Right lobe of liver (tissue), 4 donors: ENCODE measurements at regions not wholly inside any gene's neighbourhood (a gene's known extent, or its start where the extent isn't known, plus 50 kb on each side); places are given as distances from the start of the nearest gene placed in this dataset.

Source experiments
- CTCF ChIP-seq, 4 donors: fragments of 200-600 bp in 3 of 4; fragments of 450-650 bp in 1 of 4; IDR thresholded peaks; one replicate each; pipeline versions ENCODE4 v1.5.1 to v1.8.0; 2016 to 2022; ENCODE audit warnings: antibody characterized with exemption in 4 of 4, mild to moderate bottlenecking in 2 of 4
- POLR2A ChIP-seq: fragments of 450-650 bp; IDR thresholded peaks from one replicate; pipeline ENCODE4 v1.6.1; 2017; ENCODE audit warnings: antibody characterized with exemption, mild to moderate bottlenecking
- donor health status: DM: no; HTN: no; CAD: no.
- donor health status: DM: no; HTN: no; CAD: no.
- donor health status: DM: no; HTN: yes; CAD: no.

GRCh38 chr5:116747881-116748280 is 173.3 kb upstream of the SEMA6A start:
- TF ChIP-seq CTCF (IDR thresholded peaks at IDR 0.05) = no peak
- no peak for TF ChIP-seq POLR2A
